Subcutaneous abdominal adipose tissue (tissue), 5 donors: ENCODE measurements at regions not wholly inside any gene's neighbourhood (a gene's known extent, or its start where the extent isn't known, plus 50 kb on each side); places are given as distances from the start of the nearest gene placed in this dataset.

Experiments used
- H3K27ac ChIP-seq: one replicate; pipeline ENCODE4 v1.7.0; 2013; ENCODE audit warnings: low read depth, mild to moderate bottlenecking, inconsistent platforms, low read length, moderate library complexity
- H3K27me3 ChIP-seq, 5 donors: one replicate each; pipeline ENCODE4 v1.7.0; 2013; ENCODE audit warnings: low read length in 5 of 5, inconsistent platforms in 1 of 5; ENCODE audit not compliant: control insufficient read depth in 5 of 5, insufficient read depth in 4 of 5
- H3K36me3 ChIP-seq, 5 donors: one replicate each; pipeline ENCODE4 v1.7.0; 2013; ENCODE audit warnings: low read length in 5 of 5; ENCODE audit not compliant: control insufficient read depth in 5 of 5, insufficient read depth in 5 of 5
- H3K4me1 ChIP-seq, 5 donors: one replicate each; pipeline ENCODE4 v1.7.0; 2013; ENCODE audit warnings: low read length in 5 of 5, mild to moderate bottlenecking in 3 of 5, moderate library complexity in 1 of 5; ENCODE audit not compliant: control insufficient read depth in 5 of 5, insufficient read depth in 5 of 5
- H3K4me3 ChIP-seq, 5 donors: one replicate each; pipeline ENCODE4 v1.7.0; 2013; ENCODE audit warnings: low read length in 5 of 5, low read depth in 1 of 5
- H3K9ac ChIP-seq, 5 donors: one replicate each; pipeline ENCODE4 v1.7.0; 2013; ENCODE audit warnings: low read length in 5 of 5, mild to moderate bottlenecking in 4 of 5, moderate library complexity in 3 of 5
- H3K9me3 ChIP-seq, 5 donors: one replicate each; pipeline ENCODE4 v1.7.0; 2013; ENCODE audit warnings: low read length in 5 of 5; ENCODE audit not compliant: control insufficient read depth in 5 of 5
- donor health status: healthy.
- donor health status: healthy.
- donor health status: healthy.
- donor health status: healthy.
- donor health status: healthy.

GRCh38 chr14:94697773-94698556 is 71.9 kb downstream of the GSC start:
- no peak overlapping the region for H3K4me3 ChIP-seq
- no peaks in the 10 kb centered on the region for H3K9me3 ChIP-seq
- H3K4me1 ChIP-seq, result peaks cover 0 to 17% (median 4%) of the 10 kb centered on the region in 5 donors
- no peak overlapping the region for H3K9ac ChIP-seq
- H3K27me3 ChIP-seq, result peaks cover 0 to 5% (median 2%) of the 10 kb centered on the region in 5 donors
- H3K36me3 ChIP-seq, result no peaks in the 10 kb centered on the region
- no peak overlapping the region for H3K27ac ChIP-seq

GRCh38 chr14:94696518-94696917 is 73.4 kb downstream of the GSC start:
- Histone ChIP-seq H3K4me1 (peaks cover 0 to 17% (median 4%) of the 10 kb centered on the region in 5 donors), H3K4me3 (no peak overlapping the region), H3K9me3 (no peaks in the 10 kb centered on the region), H3K27ac (no peak overlapping the region), H3K27me3 (peaks cover 0 to 5% (median 2%) of the 10 kb centered on the region in 5 donors), H3K36me3 (no peaks in the 10 kb centered on the region), H3K9ac (no peak overlapping the region)

- Histone ChIP-seq H3K36me3 (no peaks in the 10 kb centered on the region), H3K27me3 (peaks cover 0 to 7% (median 2%) of the 10 kb centered on the region in 5 donors), H3K4me3 (no peak overlapping the region), H3K9ac (no peak overlapping the region), H3K4me1 (peaks cover 0 to 12% (median 4%) of the 10 kb centered on the region in 5 donors), H3K9me3 (no peaks in the 10 kb centered on the region), H3K27ac (no peak overlapping the region)
Measured at GRCh38 chr14:94695231-94695630, 74.7 kb downstream of the GSC start.

- no peaks in the 10 kb centered on the region for H3K36me3 ChIP-seq
- no peak overlapping the region for H3K27ac ChIP-seq
- no peak overlapping the region for H3K9ac ChIP-seq
- H3K4me3 ChIP-seq, result no peak overlapping the region
- no peaks in the 10 kb centered on the region for H3K9me3 ChIP-seq
- peaks cover 0 to 6% (median 0%) of the 10 kb centered on the region in 5 donors for H3K27me3 ChIP-seq
- H3K4me1 ChIP-seq, result peaks cover 0 to 14% (median 8%) of the 10 kb centered on the region in 5 donors
Measured at GRCh38 chr14:94691660-94692034, 78.3 kb downstream of the GSC start.

GRCh38 chr14:94690896-94691659 is 78.8 kb downstream of the GSC start:
- H3K4me3 ChIP-seq, result no peak overlapping the region
- H3K27me3 ChIP-seq, result peaks cover 0 to 6% (median 0%) of the 10 kb centered on the region in 5 donors
- no peaks in the 10 kb centered on the region for H3K9me3 ChIP-seq
- H3K9ac ChIP-seq, result no peak overlapping the region
- H3K4me1 ChIP-seq, result peaks cover 0 to 14% (median 8%) of the 10 kb centered on the region in 5 donors
- H3K27ac ChIP-seq, result no peak overlapping the region
- H3K36me3 ChIP-seq, result no peaks in the 10 kb centered on the region

GRCh38 chr14:94690486-94690885 is 78.3 kb downstream of the SERPINA3 start:
- Histone ChIP-seq H3K4me1 (peaks cover 0 to 14% (median 8%) of the 10 kb centered on the region in 5 donors), H3K9me3 (no peaks in the 10 kb centered on the region), H3K27ac (no peak overlapping the region), H3K27me3 (peaks cover 0 to 6% (median 0%) of the 10 kb centered on the region in 5 donors), H3K4me3 (no peak overlapping the region), H3K9ac (no peak overlapping the region), H3K36me3 (no peaks in the 10 kb centered on the region)

- Histone ChIP-seq H3K4me3 (peak overlapping the region in 1 of 5 donors; percentile 44), H3K27me3 (peaks cover 0 to 6% (median 0%) of the 10 kb centered on the region in 5 donors), H3K36me3 (no peaks in the 10 kb centered on the region), H3K4me1 (peaks cover 0 to 14% (median 8%) of the 10 kb centered on the region in 5 donors), H3K9ac (peak overlapping the region in 1 of 5 donors; percentile 56), H3K9me3 (no peaks in the 10 kb centered on the region), H3K27ac (no peak overlapping the region)
Measured at GRCh38 chr14:94689985-94690400, 77.8 kb downstream of the SERPINA3 start.

GRCh38 chr14:94689218-94689984 is 77.2 kb downstream of the SERPINA3 start:
- peaks cover 0 to 10% (median 8%) of the 10 kb centered on the region in 5 donors for H3K4me1 ChIP-seq
- H3K27ac ChIP-seq, result no peak overlapping the region
- H3K27me3 ChIP-seq, result peaks cover 0 to 6% (median 0%) of the 10 kb centered on the region in 5 donors
- no peaks in the 10 kb centered on the region for H3K36me3 ChIP-seq
- peak overlapping the region in 3 of 5 donors; percentile 6 to 44 (median 39) for H3K4me3 ChIP-seq
- no peaks in the 10 kb centered on the region for H3K9me3 ChIP-seq
- peak overlapping the region in 2 of 5 donors; percentile 48 to 56 for H3K9ac ChIP-seq

- Histone ChIP-seq H3K27me3 (peaks cover 0 to 6% (median 0%) of the 10 kb centered on the region in 5 donors), H3K4me3 (no peak overlapping the region), H3K9ac (no peak overlapping the region), H3K36me3 (no peaks in the 10 kb centered on the region), H3K9me3 (no peaks in the 10 kb centered on the region), H3K27ac (no peak overlapping the region), H3K4me1 (peaks cover 0 to 9% (median 7%) of the 10 kb centered on the region in 5 donors)
Measured at GRCh38 chr14:94686511-94687160, 74.4 kb downstream of the SERPINA3 start.
